ENCODE measurements at regions not wholly inside any gene's neighbourhood (a gene's known extent, or its start where the extent isn't known, plus 50 kb on each side); places are given as distances from the start of the nearest gene placed in this dataset.

DNA sequence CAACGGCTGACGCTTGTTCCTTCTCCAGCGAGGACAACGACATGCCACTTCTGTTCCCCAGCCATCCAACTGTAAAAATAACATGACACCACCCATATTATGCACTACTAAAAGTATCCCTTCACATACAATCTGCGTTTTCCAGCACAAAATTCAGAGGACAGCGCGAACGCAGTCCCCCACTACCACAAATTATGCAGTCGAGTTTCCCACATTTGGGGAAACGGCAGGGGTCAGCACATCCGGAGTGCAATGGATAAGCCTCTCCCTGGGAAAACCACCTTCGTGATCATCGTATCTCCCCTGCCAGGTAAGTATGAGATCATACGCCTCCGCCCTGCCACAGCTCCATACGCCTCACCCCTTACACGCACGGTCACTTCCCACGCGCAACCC lies 120.9 kb downstream of the PPIAL4G start:
- SMC1A ChIA-PET (ENCODE audit: uncharacterized antibody, unreplicated experiment), result no interaction called here
- peak; percentile 47; the same call in 1 of the 2 replicates for TF ChIP-seq POLR2A (IDR thresholded peaks at IDR 0.05; ENCODE audit: low read depth, low read length)
- TF ChIP-seq, protein P1, sequence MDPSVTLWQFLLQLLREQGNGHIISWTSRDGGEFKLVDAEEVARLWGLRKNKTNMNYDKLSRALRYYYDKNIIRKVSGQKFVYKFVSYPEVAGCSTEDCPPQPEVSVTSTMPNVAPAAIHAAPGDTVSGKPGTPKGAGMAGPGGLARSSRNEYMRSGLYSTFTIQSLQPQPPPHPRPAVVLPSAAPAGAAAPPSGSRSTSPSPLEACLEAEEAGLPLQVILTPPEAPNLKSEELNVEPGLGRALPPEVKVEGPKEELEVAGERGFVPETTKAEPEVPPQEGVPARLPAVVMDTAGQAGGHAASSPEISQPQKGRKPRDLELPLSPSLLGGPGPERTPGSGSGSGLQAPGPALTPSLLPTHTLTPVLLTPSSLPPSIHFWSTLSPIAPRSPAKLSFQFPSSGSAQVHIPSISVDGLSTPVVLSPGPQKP (IDR thresholded peaks at IDR 0.05; ENCODE audit: low read depth, low read length), result no peak
- TF ChIP-seq, protein P2, sequence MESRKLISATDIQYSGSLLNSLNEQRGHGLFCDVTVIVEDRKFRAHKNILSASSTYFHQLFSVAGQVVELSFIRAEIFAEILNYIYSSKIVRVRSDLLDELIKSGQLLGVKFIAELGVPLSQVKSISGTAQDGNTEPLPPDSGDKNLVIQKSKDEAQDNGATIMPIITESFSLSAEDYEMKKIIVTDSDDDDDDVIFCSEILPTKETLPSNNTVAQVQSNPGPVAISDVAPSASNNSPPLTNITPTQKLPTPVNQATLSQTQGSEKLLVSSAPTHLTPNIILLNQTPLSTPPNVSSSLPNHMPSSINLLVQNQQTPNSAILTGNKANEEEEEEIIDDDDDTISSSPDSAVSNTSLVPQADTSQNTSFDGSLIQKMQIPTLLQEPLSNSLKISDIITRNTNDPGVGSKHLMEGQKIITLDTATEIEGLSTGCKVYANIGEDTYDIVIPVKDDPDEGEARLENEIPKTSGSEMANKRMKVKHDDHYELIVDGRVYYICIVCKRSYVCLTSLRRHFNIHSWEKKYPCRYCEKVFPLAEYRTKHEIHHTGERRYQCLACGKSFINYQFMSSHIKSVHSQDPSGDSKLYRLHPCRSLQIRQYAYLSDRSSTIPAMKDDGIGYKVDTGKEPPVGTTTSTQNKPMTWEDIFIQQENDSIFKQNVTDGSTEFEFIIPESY (IDR thresholded peaks at IDR 0.05), result no peak
- no peaks in the 10 kb centered on the region; the same call in 1 of the 2 replicates for H4K20me1 ChIP-seq (ENCODE audit: control insufficient read depth, insufficient read depth)
- H3K4me1 ChIP-seq (ENCODE audit: control insufficient read depth, insufficient read depth, low read length), result no peaks in the 10 kb centered on the region
- RAD21 ChIA-PET (ENCODE audit: unreplicated experiment), result no interaction called here
- H2AFZ ChIP-seq (ENCODE audit: control insufficient read depth, low read depth, low read length), result no peak overlapping the region
- CTCF ChIA-PET, result no interaction called here
- H3K4me2 ChIP-seq (ENCODE audit: control insufficient read depth, insufficient read depth), result no peak overlapping the region; the same call in 1 of the 2 replicates
- ATAC-seq (no peak), FAIRE-seq (no peak), DNase-seq (ENCODE audit: low read depth, low spot score) (peak; percentile 35)
- H3K79me2 ChIP-seq (ENCODE audit: control insufficient read depth, insufficient read depth, low read length), result no peaks in the 10 kb centered on the region
- no peak overlapping the region for H3K27ac ChIP-seq (ENCODE audit: control insufficient read depth, insufficient read depth)
- no peak overlapping the region for H3K4me3 ChIP-seq
- no peaks in the 10 kb centered on the region for H3K36me3 ChIP-seq (ENCODE audit: control insufficient read depth in 2 of 2, insufficient read depth in 2 of 2, low read length in 1 of 2)
- intact Hi-C loops (cut with micrococcal nuclease; ENCODE audit: unreplicated experiment) (no loop called here), in situ Hi-C loops (cut with MboI) (no loop called here)
- WGBS (ENCODE audit: insufficient coverage, insufficient replicate concordance, low lambda C conversion rate, missing lambda C conversion rate), result 49% methylated on average over 20 of the region's 20 CpGs
- no peak overlapping the region for H3K9ac ChIP-seq (ENCODE audit: control insufficient read depth, insufficient read depth, low read length)
- POLR2A ChIA-PET, result no interaction called here
- BruUV-seq (replicated peaks), result no TSS peak
- H3K9me3 ChIP-seq (replicated peaks; ENCODE audit: control insufficient read depth, insufficient read depth, low read length), result no peaks in the 10 kb centered on the region; the same call in 2 of the 3 replicates
- peaks cover 5 to 8% of the 10 kb centered on the region in 2 experiments; a peak in 3 of 4 replicates for H3K27me3 ChIP-seq (replicated peaks in 1 of 2; ENCODE audit: control insufficient read depth in 2 of 2, insufficient read depth in 2 of 2, low read length in 1 of 2)
